GM19455 (cell line): ENCODE measurements at regions not wholly inside any gene's neighbourhood (a gene's known extent, or its start where the extent isn't known, plus 50 kb on each side); places are given as distances from the start of the nearest gene placed in this dataset.

Source experiments
- ATAC-seq: cut with Tn5 transposase; IDR thresholded peaks from one replicate; pipeline ENCODE4 v1.9.1; 2021; ENCODE audit not compliant: unreplicated experiment

DNA sequence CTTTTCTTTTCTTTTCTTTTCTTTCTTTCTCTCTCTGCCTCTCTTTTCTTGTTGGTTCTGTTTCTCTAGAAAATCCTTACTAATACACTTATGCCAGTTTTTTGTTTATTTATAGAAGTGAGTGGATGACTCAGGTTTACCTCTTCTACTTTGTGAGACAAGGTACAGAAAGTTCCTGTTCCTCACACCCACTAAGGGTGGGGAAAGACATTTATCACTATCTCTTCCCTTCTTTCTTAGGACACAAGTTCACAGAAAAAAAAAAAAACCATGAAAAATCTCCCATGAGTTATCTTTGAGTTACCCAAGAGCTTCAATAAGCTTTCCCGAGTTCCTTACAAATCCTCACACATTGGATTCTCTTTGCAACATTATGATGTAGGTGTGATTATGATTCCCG is 60.9 kb upstream of the CD180 start:
- no peak for ATAC-seq

DNA sequence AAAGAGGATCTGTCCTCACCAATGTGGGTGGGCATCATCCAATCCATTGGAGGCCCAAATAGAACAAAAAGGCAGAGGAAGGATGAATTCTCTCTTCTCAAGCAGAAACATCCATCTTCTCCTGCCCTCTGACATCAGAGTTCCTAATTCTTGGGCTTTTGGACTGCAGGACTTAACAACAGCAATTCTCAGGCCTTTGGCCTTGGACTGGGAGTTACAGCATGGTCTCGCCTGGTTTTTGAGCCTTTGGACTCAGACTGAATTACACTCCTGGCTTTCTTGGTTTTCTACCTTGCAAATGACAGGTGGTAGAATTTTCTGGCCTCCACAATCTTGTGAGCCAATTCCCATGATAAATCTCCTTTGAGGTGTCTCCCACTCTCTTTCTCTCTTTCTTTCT is 60.5 kb upstream of the CD180 start:
- no peak for ATAC-seq

DNA sequence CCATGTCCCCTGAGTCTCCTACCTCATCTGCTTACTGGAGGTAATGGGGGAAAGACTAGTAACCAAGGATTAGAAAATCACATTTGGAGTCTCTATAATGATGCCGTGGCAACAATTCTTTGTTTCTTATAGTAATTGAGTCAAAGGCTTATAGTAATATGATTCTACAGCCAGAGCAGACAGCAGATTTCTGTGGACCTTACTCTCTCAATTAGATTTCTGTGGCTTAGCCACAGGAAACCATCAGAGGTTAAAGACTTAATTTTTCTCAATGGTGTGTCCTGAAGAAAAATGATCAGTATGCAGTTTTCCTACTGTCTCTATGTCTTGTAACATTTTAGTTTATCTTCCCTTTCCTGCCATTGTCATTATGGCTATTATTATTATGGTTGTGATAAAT is 59.3 kb upstream of the CD180 start:
- ATAC-seq = no peak

DNA sequence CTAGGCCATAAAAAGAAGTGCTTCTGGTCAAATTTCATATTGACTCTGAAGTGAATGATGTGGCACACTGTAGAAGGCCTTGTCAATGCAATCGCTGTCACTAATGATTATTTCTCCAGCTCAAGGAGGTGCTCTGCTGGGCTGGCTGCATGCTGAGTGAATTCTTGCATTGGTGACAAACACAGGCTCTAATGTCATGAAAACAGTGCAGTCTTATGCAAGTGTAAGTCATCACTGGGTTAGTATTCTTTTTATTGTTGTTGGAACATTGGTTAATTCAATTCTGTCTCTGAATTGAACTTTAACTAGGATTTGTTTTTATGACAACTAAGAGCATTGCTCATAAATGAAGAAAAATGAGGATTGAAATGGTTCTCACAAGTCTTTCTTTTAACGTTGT is 57.3 kb upstream of the CD180 start:
- no peak for ATAC-seq

DNA sequence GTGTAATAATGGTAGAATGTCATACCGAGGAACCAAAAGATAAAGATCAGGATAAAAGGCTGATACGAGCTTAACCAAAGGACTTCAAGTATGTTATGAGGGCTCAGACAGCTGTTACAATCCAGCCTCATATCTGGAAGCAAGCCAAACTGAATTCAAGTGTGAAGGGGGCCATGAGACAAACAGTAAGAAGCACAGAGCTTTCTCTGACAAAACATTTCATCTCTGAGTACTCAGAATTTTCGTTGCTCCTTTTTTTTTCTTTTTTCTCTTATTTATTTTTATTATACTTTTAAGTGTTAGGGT is 52.9 kb upstream of the CD180 start:
- no peak for ATAC-seq

DNA sequence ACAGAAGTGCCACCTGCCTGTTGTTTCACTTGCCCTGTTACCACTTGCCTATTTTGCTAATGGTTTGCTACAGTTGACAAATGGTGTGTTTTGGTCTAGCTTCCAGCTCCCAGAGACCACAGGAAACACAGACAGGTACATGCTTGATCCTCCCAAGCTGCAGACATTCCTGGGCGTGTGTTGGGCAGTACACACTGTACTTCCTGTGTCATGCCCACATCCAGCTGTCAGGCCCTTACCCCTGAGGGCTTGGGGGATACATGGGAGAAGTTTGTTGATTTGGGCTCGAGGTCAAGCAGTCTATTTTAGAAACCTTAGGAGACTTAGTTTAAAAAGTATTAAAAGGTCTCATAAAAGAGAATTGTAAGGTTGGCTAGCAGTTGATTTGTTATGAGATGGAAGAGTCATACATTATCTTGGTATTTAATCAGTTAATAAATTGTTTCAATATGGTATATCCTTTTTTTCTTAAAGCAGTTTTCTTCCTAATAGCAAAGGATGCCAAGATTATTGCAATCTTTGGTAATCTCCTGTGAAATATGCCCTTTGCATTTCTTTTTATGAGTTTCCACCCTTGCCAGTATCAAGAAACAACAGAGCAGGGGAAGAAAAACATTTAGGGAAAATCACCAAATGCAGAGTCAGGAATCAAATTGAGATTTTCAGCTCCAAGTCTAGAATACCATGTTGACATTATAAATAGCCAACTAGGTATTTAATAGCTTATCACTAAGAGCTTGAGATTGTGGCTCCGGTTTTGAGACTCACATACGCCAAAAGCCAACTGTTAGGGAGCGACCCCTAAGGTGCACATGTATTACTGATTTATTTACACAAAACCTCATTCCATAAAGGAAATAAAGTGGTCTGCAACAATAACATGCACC is 52.3 kb upstream of the CD180 start:
- ATAC-seq = no peak

DNA sequence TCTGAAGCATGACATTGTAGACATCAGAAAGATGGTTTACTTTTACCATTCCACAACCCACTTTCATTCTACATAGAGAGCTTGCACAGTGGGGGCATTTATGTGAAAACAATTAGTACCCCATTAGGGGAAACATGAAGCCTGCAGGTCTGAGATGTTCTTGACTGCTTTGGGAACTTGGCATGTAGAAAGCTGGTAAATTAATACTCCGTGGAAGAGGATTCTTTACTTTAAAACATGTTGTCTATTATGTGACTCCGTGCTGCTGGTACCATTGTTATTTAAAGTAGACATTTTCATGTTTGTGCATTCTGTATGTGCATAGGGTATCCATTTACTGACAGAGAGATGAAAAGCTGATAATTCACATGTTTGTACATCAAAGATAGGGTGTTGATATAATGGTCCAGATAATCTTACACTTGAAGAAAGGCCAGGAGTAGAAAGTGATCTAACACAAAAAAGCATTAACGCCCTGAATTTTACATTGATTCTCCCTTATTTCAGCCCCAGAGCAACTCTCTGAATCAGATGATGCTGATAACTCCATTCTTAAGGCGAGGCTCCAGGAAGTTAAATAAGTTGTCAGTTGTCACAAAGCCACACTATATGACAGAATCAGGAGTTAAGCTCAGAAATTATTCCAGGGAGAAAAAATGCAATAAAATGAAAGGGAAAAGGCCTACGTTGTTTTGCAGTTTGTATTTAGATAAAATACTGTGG is 50.1 kb upstream of the CD180 start:
- ATAC-seq = no peak
